Stimulated activated CD4-positive, alpha-beta T cell treated with anti-CD3 and anti-CD28 coated beads, Interleukin-15, amount 100 ng/mL, for 24 hours (primary cell): ENCODE measurements at regions not wholly inside any gene's neighbourhood (a gene's known extent, or its start where the extent isn't known, plus 50 kb on each side); places are given as distances from the start of the nearest gene placed in this dataset.
"Not testable (repeated sequence)": the region's sequence is repeated elsewhere in the genome, so short reads cannot be mapped to it uniquely, and the experiment has no call there.

Source experiments
- DNase-seq: peaks from one replicate; pipeline ENCODE4 v3.0.0-alpha.2; 2020

DNA sequence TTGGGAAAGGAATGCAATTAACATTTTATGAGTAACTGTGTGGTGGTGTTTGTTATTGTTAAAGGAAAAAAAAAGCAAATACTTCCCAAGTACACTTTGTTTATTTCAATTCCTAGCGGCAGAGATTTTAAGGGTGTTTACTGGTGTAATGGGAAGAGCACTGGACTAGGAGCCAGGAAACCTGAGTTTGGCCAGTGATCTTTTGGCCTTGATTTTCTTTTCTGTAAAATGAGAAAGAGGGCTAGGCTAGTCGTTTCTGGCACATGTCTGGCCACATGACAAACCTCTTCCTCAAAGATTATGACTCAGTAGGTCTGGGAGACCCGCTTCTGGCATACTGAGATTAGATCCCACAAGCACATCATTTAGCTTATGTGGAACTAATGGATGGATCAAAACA is 428.1 kb upstream of the NOX3 start:
- DNase-seq = no peak

DNA sequence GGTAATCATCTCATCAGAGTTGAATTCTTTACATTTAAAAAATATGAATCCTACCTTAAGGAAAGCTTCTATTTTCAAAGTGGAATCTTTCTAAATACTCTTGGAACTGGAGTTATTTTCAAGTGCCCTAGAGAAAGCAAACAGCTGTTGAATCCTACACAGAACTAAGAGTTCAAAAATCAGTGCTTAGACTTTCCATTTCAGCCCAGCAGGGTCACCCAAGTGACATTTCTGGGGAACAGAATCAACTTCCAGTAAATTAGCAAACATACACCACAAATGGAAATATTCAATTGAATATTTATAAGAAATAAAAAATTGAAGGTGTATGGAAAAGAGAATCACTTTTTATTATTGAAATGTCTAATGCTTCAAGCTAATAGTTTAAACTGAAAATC is 427.7 kb upstream of the NOX3 start:
- no peak for DNase-seq

GRCh38 chr6:155882527-155883333 is 427.1 kb upstream of the NOX3 start:
- DNase-seq = no peak

GRCh38 chr6:155881826-155882526 is 426.3 kb upstream of the NOX3 start:
- no peak for DNase-seq

- DNase-seq = no peak
These were observed 425.3 kb upstream of the NOX3 start for GRCh38 chr6:155880900-155881299.

GRCh38 chr6:155872961-155873360 is 417.3 kb upstream of the NOX3 start:
- no peak for DNase-seq

DNA sequence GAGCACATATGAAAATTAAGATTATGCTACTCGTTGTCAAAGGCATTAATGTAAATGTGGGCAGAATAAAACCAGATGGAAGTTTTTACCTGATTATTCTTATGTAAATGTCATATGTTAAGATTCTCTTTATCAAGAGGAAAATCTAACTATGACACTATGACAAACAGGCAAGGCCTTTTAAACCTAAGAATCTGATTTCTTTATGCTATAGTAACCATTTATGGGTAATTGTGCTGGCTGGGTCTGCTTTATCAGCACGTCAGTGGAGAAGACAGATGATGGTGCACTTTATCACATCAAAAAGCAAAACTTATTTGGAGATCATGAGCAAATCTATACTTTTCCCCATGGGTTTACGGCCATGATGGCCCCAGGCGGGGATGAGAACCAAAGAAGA is 412.0 kb upstream of the NOX3 start:
- DNase-seq = no peak

GRCh38 chr6:155866676-155867390 is 411.2 kb upstream of the NOX3 start:
- not testable (repeated sequence) for DNase-seq

DNA sequence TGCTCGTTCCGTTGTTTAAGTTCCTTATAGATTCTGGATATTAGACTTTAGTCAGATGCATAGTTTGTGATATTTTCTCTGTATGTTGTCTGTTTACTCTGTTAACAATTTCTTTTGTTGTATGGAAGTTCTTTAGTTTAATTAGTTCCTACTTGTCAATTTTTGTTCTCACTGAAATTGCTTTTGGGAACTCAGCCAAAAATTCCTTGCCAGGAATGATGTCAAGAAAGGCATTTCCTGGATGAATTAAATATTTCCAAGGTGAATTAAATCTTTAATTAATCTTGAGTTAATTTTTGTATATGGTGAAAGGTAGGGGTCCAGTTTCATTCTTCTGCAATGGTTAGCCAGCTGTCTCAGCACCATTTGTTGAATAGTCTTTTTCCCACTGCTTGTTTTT is 406.2 kb upstream of the NOX3 start:
- no peak for DNase-seq

GRCh38 chr6:155858906-155859305 is 403.3 kb upstream of the NOX3 start:
- DNase-seq = not testable (repeated sequence)

GRCh38 chr6:155854787-155855186 is 399.1 kb upstream of the NOX3 start:
- no peak for DNase-seq

- DNase-seq = no peak
These were observed 397.4 kb upstream of the NOX3 start for GRCh38 chr6:155853011-155853410.

GRCh38 chr6:155850408-155850841 is 394.8 kb upstream of the NOX3 start:
- DNase-seq = no peak

GRCh38 chr6:155847711-155848110 is 392.1 kb upstream of the NOX3 start:
- no peak for DNase-seq

GRCh38 chr6:155837474-155837873 is 381.8 kb upstream of the NOX3 start:
- no peak for DNase-seq

- DNase-seq = no peak
These were observed 377.0 kb upstream of the NOX3 start for GRCh38 chr6:155832596-155832995.

DNA sequence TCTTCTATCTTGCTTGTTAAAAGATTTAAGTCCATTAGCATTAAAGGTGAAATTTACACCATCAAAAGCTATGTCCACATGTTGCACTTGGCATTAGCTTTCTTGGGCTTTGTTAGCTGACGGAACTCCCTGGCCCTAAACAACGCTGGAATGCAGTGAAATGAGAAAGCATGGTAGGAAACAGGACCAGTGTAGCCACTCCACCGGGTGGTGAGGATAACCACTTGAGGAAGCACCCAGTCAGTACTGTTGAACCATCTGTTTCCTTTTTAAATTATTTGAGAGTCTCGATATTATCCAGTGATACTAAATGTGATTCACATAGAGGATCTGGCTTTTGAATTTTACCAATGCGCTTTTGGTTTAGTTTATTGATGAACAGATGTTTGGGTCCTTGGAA is 374.9 kb upstream of the NOX3 start:
- no peak for DNase-seq

- no peak for DNase-seq
These were observed 374.0 kb upstream of the NOX3 start for GRCh38 chr6:155829646-155830045.

GRCh38 chr6:155828989-155829388 is 373.4 kb upstream of the NOX3 start:
- no peak for DNase-seq

DNA sequence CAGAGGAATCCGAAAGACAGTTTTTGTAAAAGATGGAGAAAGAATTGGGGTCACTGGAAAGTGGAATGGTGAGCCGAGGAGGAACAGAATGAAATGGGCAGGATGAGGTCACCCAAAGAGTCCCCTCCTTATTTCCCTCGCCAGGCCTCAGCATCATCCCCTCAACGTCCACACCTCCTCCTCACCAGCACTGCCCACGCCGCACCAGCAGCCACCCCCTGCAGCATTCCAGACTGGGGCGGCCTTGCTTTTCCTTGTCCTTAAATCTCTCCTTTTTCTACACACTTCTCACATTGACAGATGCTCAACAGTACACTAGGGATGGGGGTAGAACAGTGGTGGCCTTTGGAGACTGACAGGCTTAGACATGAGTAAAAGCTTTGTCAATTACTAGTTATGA is 363.1 kb upstream of the NOX3 start:
- DNase-seq = no peak

DNA sequence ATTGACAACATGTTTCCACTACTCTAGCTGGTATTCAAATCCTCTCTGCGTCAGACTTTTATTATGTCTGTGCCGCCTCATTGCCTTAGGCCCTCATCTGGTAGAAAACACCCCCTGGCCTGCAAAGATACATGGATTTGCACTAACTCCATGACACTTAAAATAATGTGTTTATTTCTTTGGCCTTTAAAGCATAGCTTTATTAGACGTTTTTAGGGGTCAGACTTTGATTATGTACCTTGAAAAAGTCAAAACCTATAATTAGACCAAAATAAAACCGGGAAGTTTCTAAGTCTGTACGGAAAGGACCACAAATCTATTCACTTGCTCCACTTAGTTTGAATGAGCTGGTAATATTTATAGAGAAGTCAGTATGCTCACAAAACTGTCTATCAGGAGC is 357.9 kb upstream of the NOX3 start:
- no peak for DNase-seq

GRCh38 chr6:155807243-155807642 is 351.6 kb upstream of the NOX3 start:
- DNase-seq = no peak

- no peak for DNase-seq
These were observed 345.4 kb upstream of the NOX3 start for GRCh38 chr6:155801046-155801445.

DNA sequence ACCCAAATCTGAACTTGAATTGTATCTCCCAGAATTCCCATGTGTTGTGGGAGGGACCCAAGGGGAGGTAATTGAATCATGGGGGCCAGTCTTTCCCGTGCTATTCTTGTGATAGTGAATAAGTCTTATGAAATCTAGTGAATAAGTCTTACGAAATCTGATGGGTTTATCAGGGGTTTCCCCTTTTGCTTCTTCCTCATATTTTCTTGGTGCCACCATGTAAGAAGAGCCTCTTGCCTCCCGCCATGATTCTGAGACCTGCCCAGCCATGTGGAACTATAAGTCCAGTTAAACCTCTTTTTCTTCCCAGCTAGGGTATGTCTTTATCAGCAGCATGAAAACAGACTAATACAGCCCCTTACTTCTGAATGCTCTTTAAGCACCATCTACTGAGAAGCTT is 343.2 kb upstream of the NOX3 start:
- DNase-seq = not testable (repeated sequence)
